Mesenchymal stem cell (in vitro differentiated cells and primary cell): ENCODE measurements at regions not wholly inside any gene's neighbourhood (a gene's known extent, or its start where the extent isn't known, plus 50 kb on each side); places are given as distances from the start of the nearest gene placed in this dataset.

Source experiments
- DNase-seq: peaks from one replicate; pipeline ENCODE4 v3.0.0-alpha.2; 2013
- H2AFZ ChIP-seq: one replicate; pipeline ENCODE4 v1.6.1; 2013; ENCODE audit warnings: low read depth, mild to moderate bottlenecking, control low read depth, inconsistent platforms, low read length, moderate library complexity
- H2AK5ac ChIP-seq: 2 replicates; pipeline ENCODE4 v1.6.1; 2013; ENCODE audit warnings: low read length, moderate library complexity, mild to moderate bottlenecking, inconsistent platforms; ENCODE audit not compliant: severe bottlenecking
- H2BK120ac ChIP-seq: one replicate; pipeline ENCODE4 v1.6.1; 2013; ENCODE audit warnings: low read depth, mild to moderate bottlenecking, inconsistent platforms, low read length, moderate library complexity
- H2BK12ac ChIP-seq, 2 experiments: one replicate each; pipeline ENCODE4 v1.6.1; 2013; ENCODE audit warnings: inconsistent platforms in 2 of 2, low read length in 2 of 2, mild to moderate bottlenecking in 2 of 2, moderate library complexity in 2 of 2, control low read depth in 1 of 2
- H2BK15ac ChIP-seq: one replicate; pipeline ENCODE4 v1.6.1; 2013; ENCODE audit warnings: mild to moderate bottlenecking, low read depth, inconsistent platforms; ENCODE audit not compliant: poor library complexity, severe bottlenecking
- H2BK5ac ChIP-seq: 2 replicates; pipeline ENCODE4 v1.6.1; 2013; ENCODE audit warnings: low read depth, mild to moderate bottlenecking, low read length, control low read depth, inconsistent platforms; ENCODE audit not compliant: poor library complexity, severe bottlenecking
- H3K14ac ChIP-seq, 2 experiments: one replicate each; pipeline ENCODE4 v1.6.1; 2013; ENCODE audit warnings: inconsistent platforms in 2 of 2, low read length in 2 of 2, control low read depth in 1 of 2, mild to moderate bottlenecking in 1 of 2, moderate library complexity in 1 of 2
- H3K18ac ChIP-seq, 2 experiments: one replicate each; pipeline ENCODE4 v1.6.1; 2013; ENCODE audit warnings: inconsistent platforms in 2 of 2, low read length in 2 of 2, control low read depth in 1 of 2, low read depth in 1 of 2, mild to moderate bottlenecking in 1 of 2
- H3K23ac ChIP-seq, 2 experiments: one replicate each; pipeline ENCODE4 v1.6.1; 2013; ENCODE audit warnings: inconsistent platforms in 2 of 2, low read length in 2 of 2, mild to moderate bottlenecking in 2 of 2, moderate library complexity in 2 of 2, control low read depth in 1 of 2
- H3K27ac ChIP-seq: 2 replicates; pipeline ENCODE4 v1.5.1; 2013; ENCODE audit warnings: mild to moderate bottlenecking, moderate library complexity, low read length, control low read depth, inconsistent platforms; ENCODE audit not compliant: poor library complexity, severe bottlenecking
- H3K27me3 ChIP-seq, 2 experiments: 2 replicates each; pipeline versions ENCODE4 v1.6.1 to v1.7.0; 2013; ENCODE audit warnings: low read length in 2 of 2, mild to moderate bottlenecking in 2 of 2, moderate library complexity in 2 of 2, control low read depth in 1 of 2, inconsistent platforms in 1 of 2; ENCODE audit not compliant: control insufficient read depth in 1 of 2, insufficient read depth in 1 of 2
- H3K36me3 ChIP-seq, 2 experiments: 2 replicates each; pipeline versions ENCODE4 v1.6.1 to v1.7.0; 2013; ENCODE audit warnings: low read length in 2 of 2, control low read depth in 1 of 2, inconsistent platforms in 1 of 2, low read depth in 1 of 2, mild to moderate bottlenecking in 1 of 2; ENCODE audit not compliant: insufficient read depth in 2 of 2, control insufficient read depth in 1 of 2
- H3K4ac ChIP-seq, 2 experiments: one replicate each; pipeline ENCODE4 v1.6.1; 2013; ENCODE audit warnings: inconsistent platforms in 2 of 2, low read length in 2 of 2, mild to moderate bottlenecking in 2 of 2, moderate library complexity in 2 of 2, control low read depth in 1 of 2, low read depth in 1 of 2
- H3K4me1 ChIP-seq: 2 replicates; pipeline ENCODE4 v1.6.1; 2013; ENCODE audit warnings: low read depth, low read length, control low read depth; ENCODE audit not compliant: control insufficient read depth, insufficient read depth
- H3K4me2 ChIP-seq: 2 replicates; pipeline ENCODE4 v1.6.1; 2013; ENCODE audit warnings: low read length, mild to moderate bottlenecking, inconsistent platforms; ENCODE audit not compliant: poor library complexity, severe bottlenecking
- H3K4me3 ChIP-seq, 2 experiments: 2 replicates each; pipeline versions ENCODE4 v1.5.1 to v1.7.0; 2013; ENCODE audit warnings: low read length in 2 of 2, mild to moderate bottlenecking in 2 of 2, control low read depth in 1 of 2, low read depth in 1 of 2; ENCODE audit not compliant: insufficient read depth in 1 of 2
- H3K79me1 ChIP-seq: replicated peaks from 2 replicates; pipeline ENCODE4 v1.6.1; 2013; ENCODE audit warnings: mild to moderate bottlenecking, control low read depth, low read length, inconsistent platforms; ENCODE audit not compliant: poor library complexity, severe bottlenecking
- H3K9ac ChIP-seq: 2 replicates; pipeline ENCODE4 v1.7.0; 2013; ENCODE audit warnings: mild to moderate bottlenecking, low read length, moderate library complexity
- H3K9me3 ChIP-seq: 2 replicates; pipeline ENCODE4 v1.7.0; 2013; ENCODE audit warnings: mild to moderate bottlenecking, low read length; ENCODE audit not compliant: control insufficient read depth
- H4K8ac ChIP-seq: one replicate; pipeline ENCODE4 v1.6.1; 2013; ENCODE audit warnings: inconsistent platforms, mild to moderate bottlenecking, low read length, moderate library complexity
- H4K91ac ChIP-seq: one replicate; pipeline ENCODE4 v1.6.1; 2013; ENCODE audit warnings: mild to moderate bottlenecking, low read length, inconsistent platforms
- WGBS: methylation state at CpG from one replicate; pipeline ENCODE4 v1.1.7; 2013; ENCODE audit warnings: mixed read lengths; 5-methylcytosine and 5-hydroxymethylcytosine counted together

DNA sequence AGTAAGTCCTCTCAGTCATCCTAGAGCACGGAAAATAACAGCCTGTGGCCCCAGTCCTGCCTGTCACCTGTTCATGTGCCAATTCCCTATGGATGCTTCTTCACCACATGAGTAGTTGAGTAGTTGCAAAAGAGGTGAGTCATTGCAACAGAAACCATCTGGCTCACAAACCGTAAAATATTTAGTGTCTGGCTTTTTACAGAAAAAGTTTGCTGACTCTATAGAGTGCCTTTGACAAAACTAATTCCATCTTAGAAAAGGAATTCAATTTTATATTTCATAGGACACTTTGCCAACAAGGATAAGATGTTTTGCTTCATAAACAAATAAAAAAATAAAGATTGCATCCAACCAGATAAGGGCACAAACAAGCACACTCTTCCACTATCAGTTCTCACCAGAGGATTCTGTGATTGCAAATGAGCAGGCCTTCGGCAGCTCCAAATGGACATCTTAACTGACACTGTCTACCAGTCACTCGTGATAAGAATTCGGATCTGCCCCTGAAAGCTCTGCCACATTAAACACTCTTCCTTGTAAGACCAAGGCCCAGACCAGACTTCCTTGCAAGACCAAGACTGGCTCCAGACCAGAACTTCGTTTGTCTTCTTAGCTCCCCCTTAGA, 242.7 kb upstream of the SEMA3C start:
- WGBS, result 30% methylated on average over 5 of the region's 6 CpGs
- peak overlapping the region in 1 of 2 experiments; percentile 60 for H2BK12ac ChIP-seq
- H3K27ac ChIP-seq, result peak overlapping the region; percentile 45
- no peak overlapping the region for H3K14ac ChIP-seq
- no peak overlapping the region for H3K4me3 ChIP-seq
- H4K8ac ChIP-seq, result peak overlapping the region; percentile 49
- H2AFZ ChIP-seq, result no peak overlapping the region
- no peak overlapping the region for H3K23ac ChIP-seq
- H2BK120ac ChIP-seq, result no peak overlapping the region
- peak overlapping the region in 1 of 2 experiments; percentile 52 for H3K18ac ChIP-seq
- H3K4me1 ChIP-seq, result peaks cover 5% of the 10 kb centered on the region
- peak overlapping the region; percentile 78 for H2AK5ac ChIP-seq
- no peak overlapping the region for H4K91ac ChIP-seq
- H3K36me3 ChIP-seq, result no peaks in the 10 kb centered on the region
- H3K4ac ChIP-seq, result peak overlapping the region in 1 of 2 experiments; percentile 6
- no peak overlapping the region for H2BK15ac ChIP-seq
- H3K79me1 ChIP-seq, result no peaks in the 10 kb centered on the region
- no peaks in the 10 kb centered on the region for H3K27me3 ChIP-seq
- no peak overlapping the region for H2BK5ac ChIP-seq
- no peak overlapping the region for H3K4me2 ChIP-seq
- DNase-seq, result peak; percentile 96
- H3K9me3 ChIP-seq, result no peaks in the 10 kb centered on the region
- peak overlapping the region; percentile 15 for H3K9ac ChIP-seq

DNA sequence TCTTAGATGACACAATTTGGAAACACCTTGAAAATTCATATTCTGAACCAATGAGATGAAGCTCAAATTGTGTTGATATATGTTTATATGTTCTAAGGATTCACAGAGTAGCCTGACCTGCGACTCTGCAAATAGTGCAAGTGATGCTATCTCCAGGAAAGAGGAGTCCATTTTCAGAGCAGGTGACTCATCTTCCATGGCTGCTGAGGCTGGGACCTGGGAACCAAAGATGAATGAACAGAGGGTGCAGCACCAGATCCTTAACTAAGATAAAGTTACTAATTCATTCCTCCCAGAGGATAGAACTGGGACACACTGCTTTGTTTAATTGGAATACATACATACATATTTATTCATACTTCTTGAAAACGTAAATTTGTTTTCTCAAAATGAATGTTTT, 240.6 kb upstream of the SEMA3C start:
- no peak overlapping the region for H2BK15ac ChIP-seq
- no peak overlapping the region for H3K18ac ChIP-seq
- H3K36me3 ChIP-seq, result no peaks in the 10 kb centered on the region
- H3K9ac ChIP-seq, result no peak overlapping the region
- DNase-seq, result peak; percentile 38
- H3K14ac ChIP-seq, result no peak overlapping the region
- H3K79me1 ChIP-seq, result no peaks in the 10 kb centered on the region
- no peaks in the 10 kb centered on the region for H3K27me3 ChIP-seq
- WGBS, result 65% methylated on average over 1 of the region's 2 CpGs
- H3K4me1 ChIP-seq, result peaks cover 5% of the 10 kb centered on the region
- no peak overlapping the region for H2BK12ac ChIP-seq
- no peak overlapping the region for H2BK120ac ChIP-seq
- H3K4me2 ChIP-seq, result no peak overlapping the region
- H3K27ac ChIP-seq, result no peak overlapping the region
- H4K91ac ChIP-seq, result no peak overlapping the region
- H3K23ac ChIP-seq, result no peak overlapping the region
- H2AFZ ChIP-seq, result no peak overlapping the region
- no peak overlapping the region for H2AK5ac ChIP-seq
- H3K4ac ChIP-seq, result no peak overlapping the region
- no peaks in the 10 kb centered on the region for H3K9me3 ChIP-seq
- no peak overlapping the region for H2BK5ac ChIP-seq
- no peak overlapping the region for H4K8ac ChIP-seq
- H3K4me3 ChIP-seq, result no peak overlapping the region

DNA sequence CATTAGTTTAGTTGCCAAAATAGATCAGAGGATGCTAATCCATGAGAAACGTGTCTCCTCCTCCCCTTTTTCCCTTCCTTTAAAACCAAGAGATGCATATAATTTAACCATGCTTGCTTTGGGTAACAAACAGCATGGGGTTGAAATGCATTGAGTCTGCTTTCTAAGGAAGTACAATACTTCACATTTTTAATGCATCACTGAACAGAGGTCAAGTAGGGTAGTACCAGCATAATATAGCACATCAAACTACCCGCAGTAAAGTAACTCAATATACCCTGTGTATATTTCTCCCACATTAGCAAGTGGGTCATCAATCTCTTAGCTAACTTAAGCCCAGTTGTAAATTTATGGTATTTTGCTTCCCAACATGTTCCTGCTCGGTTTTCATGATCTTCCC, 239.3 kb upstream of the SEMA3C start:
- Histone ChIP-seq H3K4me1 (peaks cover 3% of the 10 kb centered on the region), H2BK5ac (no peak overlapping the region), H3K9me3 (no peaks in the 10 kb centered on the region), H3K36me3 (no peaks in the 10 kb centered on the region), H3K79me1 (no peaks in the 10 kb centered on the region), H3K4me3 (no peak overlapping the region), H4K8ac (no peak overlapping the region), H3K23ac (no peak overlapping the region), H3K18ac (no peak overlapping the region), H2BK15ac (no peak overlapping the region), H2AK5ac (no peak overlapping the region), H3K9ac (no peak overlapping the region), H3K27me3 (no peaks in the 10 kb centered on the region), H3K14ac (no peak overlapping the region), H4K91ac (no peak overlapping the region), H3K4ac (no peak overlapping the region), H3K27ac (no peak overlapping the region), H2AFZ (no peak overlapping the region), H3K4me2 (no peak overlapping the region), H2BK12ac (no peak overlapping the region), H2BK120ac (no peak overlapping the region)
- WGBS, result 41% methylated on average over 2 of the region's 3 CpGs
- DNase-seq, result no peak

DNA sequence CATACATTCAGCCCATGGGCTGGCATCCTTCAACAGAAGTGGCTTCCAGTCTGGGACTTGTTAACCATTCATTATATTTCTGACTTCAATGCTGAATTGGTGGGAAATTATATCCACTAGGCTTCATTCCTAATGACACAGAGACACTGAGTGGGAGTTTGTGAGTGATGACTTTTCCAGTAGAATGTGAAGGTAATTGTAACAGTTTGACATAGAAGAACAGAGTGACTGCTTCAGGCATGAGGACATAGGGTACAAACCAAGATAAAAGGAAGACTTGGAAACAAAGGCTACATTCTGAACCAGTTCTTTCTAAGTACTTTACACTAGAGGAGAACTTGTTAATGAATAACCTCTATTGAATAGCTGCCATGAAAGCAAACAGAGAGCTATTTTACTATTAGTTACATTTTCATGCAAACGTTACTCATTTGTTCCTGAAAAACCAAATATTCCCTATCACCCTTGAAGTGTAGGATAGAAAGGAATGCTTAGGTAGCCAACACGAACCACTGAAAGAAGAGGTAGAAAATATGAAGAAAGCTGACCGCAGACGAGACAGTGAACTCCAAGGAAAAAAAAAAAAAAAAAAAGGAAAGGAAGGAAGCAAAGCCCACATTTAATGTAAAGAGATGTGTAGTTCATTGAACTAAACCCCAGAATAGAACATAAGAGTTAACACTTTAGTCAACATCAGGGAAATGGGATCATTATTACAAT, 237.0 kb upstream of the SEMA3C start:
- Histone ChIP-seq H3K9me3 (no peaks in the 10 kb centered on the region), H3K36me3 (no peaks in the 10 kb centered on the region), H2BK12ac (no peak overlapping the region), H4K8ac (no peak overlapping the region), H2BK5ac (no peak overlapping the region), H3K27ac (peak overlapping the region; percentile 73), H2AFZ (no peak overlapping the region), H2BK120ac (no peak overlapping the region), H2BK15ac (no peak overlapping the region), H3K4me3 (no peak overlapping the region), H3K23ac (no peak overlapping the region), H3K4me2 (no peak overlapping the region), H3K18ac (no peak overlapping the region), H2AK5ac (no peak overlapping the region), H3K9ac (no peak overlapping the region), H3K14ac (no peak overlapping the region), H3K79me1 (no peaks in the 10 kb centered on the region), H3K4me1 (peaks cover 4% of the 10 kb centered on the region), H4K91ac (no peak overlapping the region), H3K27me3 (no peaks in the 10 kb centered on the region), H3K4ac (no peak overlapping the region)
- WGBS, result 58% methylated on average over 3 of the region's 4 CpGs
- DNase-seq, result no peak
